Fibroblast of the aortic adventitia (primary cell): ENCODE measurements at regions not wholly inside any gene's neighbourhood (a gene's known extent, or its start where the extent isn't known, plus 50 kb on each side); places are given as distances from the start of the nearest gene placed in this dataset.

ENCODE experiments used
- DNase-seq: peaks from one replicate; pipeline ENCODE4 v3.0.0-alpha.2; 2010; ENCODE audit warnings: low read depth
- H3K4me3 ChIP-seq: 2 replicates; pipeline ENCODE4 v1.5.1; 2011; ENCODE audit warnings: low read depth, mild to moderate bottlenecking, control low read depth, low read length, moderate library complexity
- TF ChIP-seq, protein P1 (sequence below): IDR thresholded peaks from 2 replicates; pipeline ENCODE4 v1.5.1; 2011; ENCODE audit warnings: mild to moderate bottlenecking, low read length, control low read depth, inconsistent platforms; ENCODE audit not compliant: insufficient read depth

DNA sequence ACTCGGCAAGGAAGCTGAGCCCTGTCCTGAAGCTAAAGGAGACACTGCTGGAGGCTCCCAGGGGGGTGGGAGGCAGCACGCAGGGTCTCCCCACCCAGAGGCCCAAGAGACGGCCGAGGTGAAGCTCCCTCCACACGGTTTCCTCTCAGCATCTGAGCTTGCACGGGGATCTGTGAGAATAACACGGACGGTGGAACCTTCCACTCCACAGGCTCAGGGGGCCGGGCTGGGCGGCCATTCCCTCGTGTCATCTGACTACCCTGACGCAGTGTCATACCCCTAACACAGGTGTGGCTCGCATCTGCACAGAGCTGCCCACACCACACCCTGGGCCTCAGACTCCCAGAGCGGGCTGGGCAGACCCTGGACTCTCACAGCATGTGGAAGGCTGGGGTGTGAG, 409.7 kb downstream of the SHANK2 start:
- no peak overlapping the region for H3K4me3 ChIP-seq
- DNase-seq: no peak
- TF ChIP-seq, protein P1, sequence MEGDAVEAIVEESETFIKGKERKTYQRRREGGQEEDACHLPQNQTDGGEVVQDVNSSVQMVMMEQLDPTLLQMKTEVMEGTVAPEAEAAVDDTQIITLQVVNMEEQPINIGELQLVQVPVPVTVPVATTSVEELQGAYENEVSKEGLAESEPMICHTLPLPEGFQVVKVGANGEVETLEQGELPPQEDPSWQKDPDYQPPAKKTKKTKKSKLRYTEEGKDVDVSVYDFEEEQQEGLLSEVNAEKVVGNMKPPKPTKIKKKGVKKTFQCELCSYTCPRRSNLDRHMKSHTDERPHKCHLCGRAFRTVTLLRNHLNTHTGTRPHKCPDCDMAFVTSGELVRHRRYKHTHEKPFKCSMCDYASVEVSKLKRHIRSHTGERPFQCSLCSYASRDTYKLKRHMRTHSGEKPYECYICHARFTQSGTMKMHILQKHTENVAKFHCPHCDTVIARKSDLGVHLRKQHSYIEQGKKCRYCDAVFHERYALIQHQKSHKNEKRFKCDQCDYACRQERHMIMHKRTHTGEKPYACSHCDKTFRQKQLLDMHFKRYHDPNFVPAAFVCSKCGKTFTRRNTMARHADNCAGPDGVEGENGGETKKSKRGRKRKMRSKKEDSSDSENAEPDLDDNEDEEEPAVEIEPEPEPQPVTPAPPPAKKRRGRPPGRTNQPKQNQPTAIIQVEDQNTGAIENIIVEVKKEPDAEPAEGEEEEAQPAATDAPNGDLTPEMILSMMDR: no peak

DNA sequence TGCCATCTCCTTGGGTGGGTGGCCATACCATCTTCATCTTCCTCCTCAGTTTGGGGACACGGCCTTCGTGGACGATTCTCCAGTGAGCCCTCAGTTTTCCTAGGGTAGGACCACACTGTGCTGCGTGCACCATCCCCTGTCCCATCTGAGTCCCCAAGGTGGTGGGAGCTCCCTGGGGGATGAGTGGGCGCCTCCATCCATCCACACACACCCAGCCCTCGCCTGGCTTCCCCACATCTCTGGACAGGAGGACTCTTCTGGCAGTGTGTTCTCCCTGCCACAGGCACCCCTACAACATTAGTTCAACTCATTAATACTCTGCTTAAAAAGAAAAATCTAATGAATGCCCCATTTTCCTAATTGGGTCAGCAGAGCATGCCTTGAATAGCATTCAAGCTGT, 408.5 kb downstream of the SHANK2 start:
- TF ChIP-seq, protein P1: no peak
- H3K4me3 ChIP-seq: no peak overlapping the region
- no peak for DNase-seq

DNA sequence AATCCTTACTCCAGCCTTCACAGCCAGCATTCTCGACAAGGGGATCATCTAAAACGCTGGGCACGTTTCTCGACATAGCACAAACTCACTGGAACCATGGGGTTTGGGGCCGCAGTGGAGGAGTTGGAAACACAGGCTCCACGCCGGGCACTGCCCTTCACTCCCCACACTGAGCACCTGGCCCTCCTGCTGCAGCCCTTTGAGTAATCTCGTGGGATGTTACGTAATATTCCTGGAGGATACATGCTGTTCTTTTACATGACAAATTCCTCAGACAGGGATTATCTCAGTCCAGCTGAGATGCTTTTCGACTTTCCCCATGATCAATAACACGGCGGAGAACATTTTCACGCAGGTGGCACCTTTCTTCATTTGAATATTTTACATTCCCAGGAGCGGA, 408.0 kb downstream of the SHANK2 start:
- no peak overlapping the region for H3K4me3 ChIP-seq
- DNase-seq: no peak
- TF ChIP-seq, protein P1: no peak

DNA sequence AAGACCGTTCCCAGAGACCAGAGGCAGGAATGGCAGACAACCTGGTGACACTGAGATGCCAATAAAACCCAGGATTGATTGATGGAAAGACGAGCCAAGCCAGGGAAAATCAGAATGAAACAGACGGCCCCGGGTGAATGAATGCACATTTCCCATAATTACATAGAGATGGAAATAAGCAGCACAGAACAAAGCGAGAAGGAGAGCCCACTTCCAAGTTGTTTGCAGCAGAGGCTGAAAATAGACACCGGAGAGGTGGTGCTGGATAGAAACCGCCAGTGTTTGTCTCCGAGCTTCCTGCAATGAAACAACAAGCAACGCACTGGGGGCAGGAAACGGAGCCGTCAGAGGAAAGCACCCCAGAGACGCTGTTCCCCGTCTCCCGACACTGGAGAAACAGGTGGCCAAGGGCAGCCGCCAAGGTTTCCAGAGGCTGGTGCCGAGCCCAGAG, 406.8 kb downstream of the SHANK2 start:
- TF ChIP-seq, protein P1: no peak
- DNase-seq: no peak
- no peak overlapping the region for H3K4me3 ChIP-seq

DNA sequence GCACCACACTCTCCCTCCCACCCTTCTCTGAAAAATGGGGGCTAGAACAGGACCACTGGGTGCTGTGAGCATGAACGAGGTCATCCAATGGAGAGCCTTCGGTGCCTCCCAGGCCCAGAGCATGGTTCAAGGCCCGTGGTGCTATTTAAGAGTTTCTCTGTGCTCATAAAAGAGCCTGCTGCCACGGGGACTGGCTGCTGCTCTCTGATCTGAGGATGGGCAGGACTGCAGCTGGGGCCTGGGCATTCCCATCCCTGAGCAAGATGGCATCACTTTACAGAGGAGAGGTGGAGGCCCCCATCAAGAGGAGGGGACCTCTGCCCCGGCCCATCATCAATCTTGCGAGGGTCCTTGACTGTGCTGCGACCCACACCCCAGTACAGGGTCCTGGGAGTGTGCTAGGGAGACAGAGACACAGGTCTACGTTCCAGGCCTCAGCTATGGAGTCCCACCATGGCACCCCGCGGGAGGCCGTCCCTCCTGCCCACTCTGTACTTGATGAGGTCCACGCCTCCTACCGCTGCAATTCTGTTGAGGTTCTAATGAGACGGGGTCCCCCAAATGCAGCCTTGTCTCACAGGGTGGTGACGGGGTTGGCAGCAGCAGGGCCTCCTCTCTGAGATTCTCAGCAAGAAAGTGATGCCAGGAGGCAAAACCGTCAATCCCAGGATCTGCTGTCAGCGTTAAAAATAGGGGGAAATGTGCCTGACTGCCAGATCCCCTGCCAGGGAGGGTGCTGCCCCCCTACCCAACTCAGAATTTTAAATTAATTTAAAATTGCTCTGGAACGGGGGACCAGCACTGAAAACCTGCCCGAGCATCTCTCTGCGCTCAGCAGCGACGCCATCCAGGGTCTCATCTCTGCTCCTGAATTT, 405.4 kb downstream of the SHANK2 start:
- TF ChIP-seq, protein P1: no peak
- no peak overlapping the region for H3K4me3 ChIP-seq
- no peak for DNase-seq

DNA sequence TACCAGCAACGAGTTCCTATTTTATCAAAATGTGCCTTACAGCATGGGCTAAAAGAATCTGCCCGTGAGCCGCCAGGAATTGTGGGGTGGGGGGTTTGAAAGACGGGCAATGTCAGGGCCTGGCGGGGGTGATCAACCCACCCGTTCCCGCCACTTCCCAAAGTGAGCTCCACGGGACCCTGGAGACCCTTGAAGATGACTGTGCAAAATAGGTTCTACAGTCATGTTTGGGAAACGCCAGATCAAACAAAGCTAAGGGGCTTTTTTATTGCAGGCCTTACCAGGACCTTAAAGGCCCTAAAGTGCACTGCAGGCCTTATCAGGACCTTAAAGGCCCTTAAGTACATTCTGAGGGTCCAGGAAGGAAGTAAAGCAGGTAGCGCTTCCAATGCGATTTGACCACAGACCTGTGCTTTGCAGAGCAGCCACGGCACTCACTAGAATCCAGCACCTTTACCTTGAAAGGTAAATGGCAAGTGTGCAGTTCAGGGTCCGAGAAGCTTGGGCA, 404.1 kb downstream of the SHANK2 start:
- no peak overlapping the region for H3K4me3 ChIP-seq
- TF ChIP-seq, protein P1: no peak
- no peak for DNase-seq

DNA sequence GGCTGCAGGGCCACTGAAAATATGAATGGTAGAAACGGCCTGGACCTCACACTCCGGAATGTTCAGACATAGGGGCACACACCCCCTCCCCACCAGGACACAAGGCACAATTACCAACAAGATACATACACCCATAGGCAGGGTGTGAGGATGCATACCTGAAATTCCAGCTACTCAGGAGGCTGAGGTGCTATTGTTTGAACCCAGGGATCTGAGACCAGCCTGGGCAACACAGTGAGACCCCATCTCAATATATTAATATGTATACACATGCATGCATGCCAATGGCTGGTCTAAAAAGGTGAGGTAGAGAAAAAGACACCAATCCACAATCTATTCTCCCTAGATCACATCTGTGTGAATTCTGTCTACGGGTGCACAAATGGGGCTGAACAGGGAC, 403.3 kb downstream of the SHANK2 start:
- DNase-seq: no peak
- TF ChIP-seq, protein P1: no peak
- no peak overlapping the region for H3K4me3 ChIP-seq
